Right lobe of liver (tissue), 4 donors: ENCODE measurements at regions not wholly inside any gene's neighbourhood (a gene's known extent, or its start where the extent isn't known, plus 50 kb on each side); places are given as distances from the start of the nearest gene placed in this dataset.

ENCODE experiments used
- POLR2A ChIP-seq: fragments of 450-650 bp; IDR thresholded peaks from one replicate; pipeline ENCODE4 v1.6.1; 2017; ENCODE audit warnings: antibody characterized with exemption, mild to moderate bottlenecking
- TF ChIP-seq, protein P1 (sequence below), 4 donors: fragments of 200-600 bp in 3 of 4; fragments of 450-650 bp in 1 of 4; IDR thresholded peaks; one replicate each; pipeline versions ENCODE4 v1.5.1 to v1.8.0; 2016 to 2022; ENCODE audit warnings: antibody characterized with exemption in 4 of 4, mild to moderate bottlenecking in 2 of 4
- donor health status: DM: no; HTN: no; CAD: no.
- donor health status: DM: no; HTN: no; CAD: no.
- donor health status: DM: no; HTN: yes; CAD: no.

- TF ChIP-seq, protein P1, sequence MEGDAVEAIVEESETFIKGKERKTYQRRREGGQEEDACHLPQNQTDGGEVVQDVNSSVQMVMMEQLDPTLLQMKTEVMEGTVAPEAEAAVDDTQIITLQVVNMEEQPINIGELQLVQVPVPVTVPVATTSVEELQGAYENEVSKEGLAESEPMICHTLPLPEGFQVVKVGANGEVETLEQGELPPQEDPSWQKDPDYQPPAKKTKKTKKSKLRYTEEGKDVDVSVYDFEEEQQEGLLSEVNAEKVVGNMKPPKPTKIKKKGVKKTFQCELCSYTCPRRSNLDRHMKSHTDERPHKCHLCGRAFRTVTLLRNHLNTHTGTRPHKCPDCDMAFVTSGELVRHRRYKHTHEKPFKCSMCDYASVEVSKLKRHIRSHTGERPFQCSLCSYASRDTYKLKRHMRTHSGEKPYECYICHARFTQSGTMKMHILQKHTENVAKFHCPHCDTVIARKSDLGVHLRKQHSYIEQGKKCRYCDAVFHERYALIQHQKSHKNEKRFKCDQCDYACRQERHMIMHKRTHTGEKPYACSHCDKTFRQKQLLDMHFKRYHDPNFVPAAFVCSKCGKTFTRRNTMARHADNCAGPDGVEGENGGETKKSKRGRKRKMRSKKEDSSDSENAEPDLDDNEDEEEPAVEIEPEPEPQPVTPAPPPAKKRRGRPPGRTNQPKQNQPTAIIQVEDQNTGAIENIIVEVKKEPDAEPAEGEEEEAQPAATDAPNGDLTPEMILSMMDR (IDR thresholded peaks at IDR 0.05), result no peak
- TF ChIP-seq POLR2A, result no peak
Observed at GRCh38 chr6:139628270-139628669, 253.8 kb upstream of the CITED2 start.
